Fibroblast of upper back skin (primary cell): ENCODE measurements at regions not wholly inside any gene's neighbourhood (a gene's known extent, or its start where the extent isn't known, plus 50 kb on each side); places are given as distances from the start of the nearest gene placed in this dataset.

Experiments used
- DNase-seq: peaks from one replicate; pipeline ENCODE4 v3.0.0-alpha.2; 2013

GRCh38 chr12:76256904-76257303, 91.3 kb downstream of the BBS10 start:
- DNase-seq = no peak

- no peak for DNase-seq
These were observed 91.9 kb downstream of the BBS10 start for GRCh38 chr12:76256321-76256720.

GRCh38 chr12:76255692-76256091, 92.5 kb downstream of the BBS10 start:
- no peak for DNase-seq

GRCh38 chr12:76255281-76255680, 92.9 kb downstream of the BBS10 start:
- DNase-seq = no peak

- no peak for DNase-seq
These were observed 96.2 kb downstream of the BBS10 start for GRCh38 chr12:76252031-76252430.

- DNase-seq = peak; percentile 57
These were observed 98.0 kb downstream of the BBS10 start for GRCh38 chr12:76250256-76250655.

GRCh38 chr12:76249501-76249900, 98.7 kb downstream of the BBS10 start:
- no peak for DNase-seq

- no peak for DNase-seq
These were observed 100.2 kb downstream of the BBS10 start for GRCh38 chr12:76247992-76248391.

GRCh38 chr12:76247026-76247646, 101.1 kb downstream of the BBS10 start:
- DNase-seq = peak; percentile 85

GRCh38 chr12:76246611-76247010, 101.6 kb downstream of the BBS10 start:
- no peak for DNase-seq

- peak; percentile 25 for DNase-seq
These were observed 103.9 kb downstream of the BBS10 start for GRCh38 chr12:76244300-76244699.

GRCh38 chr12:76242813-76243550, 105.2 kb downstream of the BBS10 start:
- DNase-seq = peak; percentile 69

GRCh38 chr12:76241371-76241770, 106.8 kb downstream of the BBS10 start:
- DNase-seq = peak; percentile 28

GRCh38 chr12:76240281-76240680, 107.9 kb downstream of the BBS10 start:
- DNase-seq = peak; percentile 38

GRCh38 chr12:76238688-76239087, 109.5 kb downstream of the BBS10 start:
- no peak for DNase-seq

- DNase-seq = no peak
These were observed 111.0 kb downstream of the BBS10 start for GRCh38 chr12:76237086-76237701.

- DNase-seq = peak; percentile 48
These were observed 111.6 kb downstream of the BBS10 start for GRCh38 chr12:76236640-76237039.

GRCh38 chr12:76234741-76235140, 113.5 kb downstream of the BBS10 start:
- no peak for DNase-seq

GRCh38 chr12:76232013-76232412, 116.2 kb downstream of the BBS10 start:
- no peak for DNase-seq

- DNase-seq = no peak
These were observed 121.3 kb downstream of the BBS10 start for GRCh38 chr12:76226956-76227355.

GRCh38 chr12:76226397-76226796, 121.8 kb downstream of the BBS10 start:
- DNase-seq = no peak

- DNase-seq = no peak
These were observed 124.3 kb downstream of the BBS10 start for GRCh38 chr12:76223869-76224268.

GRCh38 chr12:76220980-76221379, 127.2 kb downstream of the BBS10 start:
- no peak for DNase-seq

GRCh38 chr12:76219806-76220205, 128.4 kb downstream of the BBS10 start:
- no peak for DNase-seq
